ENCODE measurements at regions not wholly inside any gene's neighbourhood (a gene's known extent, or its start where the extent isn't known, plus 50 kb on each side); places are given as distances from the start of the nearest gene placed in this dataset.
"Not testable (repeated sequence)": the region's sequence is repeated elsewhere in the genome, so short reads cannot be mapped to it uniquely, and the experiment has no call there.

DNA sequence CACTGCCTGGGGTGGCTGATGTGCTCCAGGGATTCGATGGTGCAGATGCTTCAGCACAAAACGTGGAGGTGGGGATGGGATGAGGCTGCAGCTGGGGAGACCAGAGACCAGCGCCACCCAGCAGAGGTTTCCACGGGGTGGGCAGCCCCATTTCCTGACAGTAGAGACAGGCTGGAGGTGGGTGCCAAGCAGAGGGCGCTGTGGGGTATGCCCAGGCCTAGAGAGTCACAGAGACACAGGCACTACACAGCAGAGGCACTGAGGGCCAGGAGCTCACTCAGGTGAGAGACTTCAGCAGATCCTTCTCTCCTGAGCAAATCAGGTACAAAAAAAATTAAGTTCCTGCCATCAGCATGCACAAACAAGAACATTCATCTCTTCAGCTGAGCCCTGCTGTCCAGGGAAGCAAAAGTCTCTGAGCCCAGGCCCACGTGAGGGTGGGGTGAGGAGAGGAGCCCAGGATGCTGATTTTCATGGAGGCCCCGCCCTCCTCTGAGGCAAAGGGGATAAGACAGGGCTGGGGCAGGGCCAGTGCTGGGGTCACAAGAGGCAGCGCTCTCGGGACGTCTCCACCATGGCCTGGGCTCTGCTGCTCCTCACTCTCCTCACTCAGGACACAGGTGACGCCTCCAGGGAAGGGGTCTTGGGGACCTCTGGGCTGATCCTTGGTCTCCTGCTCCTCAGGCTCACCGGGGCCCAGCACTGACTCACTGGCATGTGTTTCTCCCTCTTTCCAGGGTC lies 53.1 kb downstream of the GGTLC2 start:
- H4K20me1 ChIP-seq (ENCODE audit: insufficient read depth) = no peaks in the 10 kb centered on the region
- CTCF ChIA-PET = no interaction called here
- TF ChIP-seq, protein P1, sequence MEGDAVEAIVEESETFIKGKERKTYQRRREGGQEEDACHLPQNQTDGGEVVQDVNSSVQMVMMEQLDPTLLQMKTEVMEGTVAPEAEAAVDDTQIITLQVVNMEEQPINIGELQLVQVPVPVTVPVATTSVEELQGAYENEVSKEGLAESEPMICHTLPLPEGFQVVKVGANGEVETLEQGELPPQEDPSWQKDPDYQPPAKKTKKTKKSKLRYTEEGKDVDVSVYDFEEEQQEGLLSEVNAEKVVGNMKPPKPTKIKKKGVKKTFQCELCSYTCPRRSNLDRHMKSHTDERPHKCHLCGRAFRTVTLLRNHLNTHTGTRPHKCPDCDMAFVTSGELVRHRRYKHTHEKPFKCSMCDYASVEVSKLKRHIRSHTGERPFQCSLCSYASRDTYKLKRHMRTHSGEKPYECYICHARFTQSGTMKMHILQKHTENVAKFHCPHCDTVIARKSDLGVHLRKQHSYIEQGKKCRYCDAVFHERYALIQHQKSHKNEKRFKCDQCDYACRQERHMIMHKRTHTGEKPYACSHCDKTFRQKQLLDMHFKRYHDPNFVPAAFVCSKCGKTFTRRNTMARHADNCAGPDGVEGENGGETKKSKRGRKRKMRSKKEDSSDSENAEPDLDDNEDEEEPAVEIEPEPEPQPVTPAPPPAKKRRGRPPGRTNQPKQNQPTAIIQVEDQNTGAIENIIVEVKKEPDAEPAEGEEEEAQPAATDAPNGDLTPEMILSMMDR (conservative IDR thresholded peaks at IDR 0.05) = no peak
- TF ChIP-seq EZH2 (IDR thresholded peaks at IDR 0.05; ENCODE audit: low read depth) = no peak
- no peaks in the 10 kb centered on the region for H3K79me2 ChIP-seq (ENCODE audit: low read depth)
- DNase-seq = no peak
- no peak overlapping the region for H3K4me3 ChIP-seq
- no peak overlapping the region for H3K27ac ChIP-seq
- intact Hi-C loops (cut with micrococcal nuclease; ENCODE audit: unreplicated experiment) = no loop called here
- no peak overlapping the region for H3K4me2 ChIP-seq
- H2AFZ ChIP-seq = no peak overlapping the region
- no peaks in the 10 kb centered on the region for H3K9me3 ChIP-seq (ENCODE audit: insufficient read depth, low read depth)
- H3F3A ChIP-seq (ENCODE audit: insufficient read depth, low read depth) = no peaks in the 10 kb centered on the region
- BruUV-seq (replicated peaks) = no TSS peak
- peaks cover 3% of the 10 kb centered on the region; the same call in 1 of the 2 replicates for H3K4me1 ChIP-seq (replicated peaks; ENCODE audit: insufficient read depth)
- no peaks in the 10 kb centered on the region for H3K36me3 ChIP-seq (ENCODE audit: low read depth)
- POLR2A ChIA-PET (ENCODE audit: unreplicated experiment) = no interaction called here
- H3K9me2 ChIP-seq (ENCODE audit: insufficient read depth) = no peaks in the 10 kb centered on the region
- no peaks in the 10 kb centered on the region for H3K27me3 ChIP-seq (ENCODE audit: insufficient read depth, low read depth)

DNA sequence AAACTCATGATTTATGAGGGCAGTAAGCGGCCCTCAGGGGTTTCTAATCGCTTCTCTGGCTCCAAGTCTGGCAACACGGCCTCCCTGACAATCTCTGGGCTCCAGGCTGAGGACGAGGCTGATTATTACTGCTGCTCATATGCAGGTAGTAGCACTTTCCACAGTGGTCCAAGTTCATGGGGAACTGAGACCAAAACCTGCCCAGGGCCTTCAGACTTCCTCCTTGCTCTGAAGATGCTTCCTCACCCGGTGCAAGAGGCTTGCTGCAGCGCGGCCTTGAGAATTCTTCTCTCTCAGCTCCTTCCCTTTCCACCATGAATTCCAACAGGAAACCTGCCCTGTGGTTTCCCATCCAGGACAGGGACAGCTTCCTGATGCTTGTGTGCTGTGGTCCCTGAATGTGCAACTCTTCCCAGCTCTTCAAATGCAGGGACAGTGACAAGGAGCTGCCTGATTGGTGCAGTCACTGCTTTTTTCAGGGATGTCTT lies 53.9 kb downstream of the GGTLC2 start:
- Histone ChIP-seq H3K9me2 (ENCODE audit: insufficient read depth) (no peaks in the 10 kb centered on the region), H3F3A (ENCODE audit: insufficient read depth, low read depth) (no peaks in the 10 kb centered on the region), H4K20me1 (ENCODE audit: insufficient read depth) (no peaks in the 10 kb centered on the region), H3K79me2 (ENCODE audit: low read depth) (no peaks in the 10 kb centered on the region), H3K4me1 (replicated peaks; ENCODE audit: insufficient read depth) (no peaks in the 10 kb centered on the region), H3K27me3 (ENCODE audit: insufficient read depth, low read depth) (no peaks in the 10 kb centered on the region), H3K9me3 (ENCODE audit: insufficient read depth, low read depth) (no peaks in the 10 kb centered on the region), H3K27ac (no peak overlapping the region), H3K4me2 (no peak overlapping the region), H3K4me3 (no peak overlapping the region), H3K36me3 (ENCODE audit: low read depth) (no peaks in the 10 kb centered on the region), H2AFZ (no peak overlapping the region)
- BruUV-seq (replicated peaks) = no TSS peak
- TF ChIP-seq, protein P1 (conservative IDR thresholded peaks at IDR 0.05) = no peak
- TF ChIP-seq EZH2 (IDR thresholded peaks at IDR 0.05; ENCODE audit: low read depth) = no peak
- DNase-seq = no peak
- intact Hi-C loops (cut with micrococcal nuclease; ENCODE audit: unreplicated experiment) = no loop called here
- ChIA-PET CTCF (no interaction called here), POLR2A (ENCODE audit: unreplicated experiment) (no interaction called here)

DNA sequence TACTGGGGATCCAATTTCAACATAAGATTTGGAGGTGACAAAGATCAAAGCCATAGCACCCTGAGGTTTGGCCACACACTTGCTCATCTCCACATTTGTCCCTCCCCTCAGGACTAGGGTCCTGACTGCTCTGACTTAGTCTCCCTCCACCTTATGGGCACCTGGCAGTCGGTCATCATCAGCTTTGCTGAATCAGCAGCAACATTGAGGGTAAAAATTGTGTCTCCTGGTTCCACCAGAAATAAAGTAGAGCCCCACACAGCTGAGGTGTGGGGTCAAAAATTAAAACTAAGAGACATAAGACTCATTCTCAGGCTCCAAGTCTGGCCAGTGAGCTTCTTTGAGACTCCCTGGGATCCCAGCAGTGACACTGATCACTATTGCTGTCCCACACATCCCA lies 56.2 kb downstream of the GGTLC2 start:
- H3K4me1 ChIP-seq (replicated peaks; ENCODE audit: insufficient read depth) = no peaks in the 10 kb centered on the region
- no peaks in the 10 kb centered on the region for H3F3A ChIP-seq (ENCODE audit: insufficient read depth, low read depth)
- H3K9me2 ChIP-seq (ENCODE audit: insufficient read depth) = no peaks in the 10 kb centered on the region
- no peak overlapping the region for H2AFZ ChIP-seq
- ChIA-PET CTCF (no interaction called here), POLR2A (ENCODE audit: unreplicated experiment) (no interaction called here)
- no peak for DNase-seq
- H3K79me2 ChIP-seq (ENCODE audit: low read depth) = no peaks in the 10 kb centered on the region
- no peak overlapping the region for H3K4me3 ChIP-seq
- H3K9me3 ChIP-seq (ENCODE audit: insufficient read depth, low read depth) = no peaks in the 10 kb centered on the region
- no peaks in the 10 kb centered on the region for H3K27me3 ChIP-seq (ENCODE audit: insufficient read depth, low read depth)
- intact Hi-C loops (cut with micrococcal nuclease; ENCODE audit: unreplicated experiment) = no loop called here
- H4K20me1 ChIP-seq (ENCODE audit: insufficient read depth) = no peaks in the 10 kb centered on the region
- BruUV-seq (replicated peaks) = no TSS peak
- TF ChIP-seq EZH2 (IDR thresholded peaks at IDR 0.05; ENCODE audit: low read depth) = no peak
- TF ChIP-seq, protein P1 (conservative IDR thresholded peaks at IDR 0.05) = no peak
- no peak overlapping the region for H3K4me2 ChIP-seq
- no peak overlapping the region for H3K27ac ChIP-seq
- H3K36me3 ChIP-seq (ENCODE audit: low read depth) = no peaks in the 10 kb centered on the region

DNA sequence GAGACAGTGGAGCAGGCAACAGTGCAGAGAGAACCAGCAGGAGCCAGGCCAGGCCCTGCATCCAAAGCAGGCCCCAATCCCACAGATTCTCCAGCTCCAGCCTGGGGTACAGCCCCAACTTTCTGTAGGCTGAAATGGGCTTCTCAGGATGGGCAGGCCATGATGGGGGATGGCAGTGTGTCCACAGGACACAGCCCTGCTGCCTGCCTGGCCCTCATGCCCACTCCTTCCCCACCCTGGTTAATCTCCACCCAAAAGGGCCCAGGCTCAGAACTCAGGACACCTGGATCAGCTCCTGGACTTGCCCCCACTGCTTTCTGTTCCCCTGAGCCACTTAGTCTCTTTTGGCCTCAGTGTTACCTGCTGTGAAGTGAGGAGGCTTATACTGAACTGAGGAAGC lies 57.1 kb downstream of the GGTLC2 start:
- H3K9me2 ChIP-seq (ENCODE audit: insufficient read depth); H4K20me1 ChIP-seq (ENCODE audit: insufficient read depth); H3K9me3 ChIP-seq (ENCODE audit: insufficient read depth, low read depth); H3K36me3 ChIP-seq (ENCODE audit: low read depth); H3K4me3 ChIP-seq; DNase-seq; H3F3A ChIP-seq (ENCODE audit: insufficient read depth, low read depth); BruUV-seq (replicated peaks); intact Hi-C loops (cut with micrococcal nuclease; ENCODE audit: unreplicated experiment); POLR2A ChIA-PET (ENCODE audit: unreplicated experiment); H3K79me2 ChIP-seq (ENCODE audit: low read depth); H3K27me3 ChIP-seq (ENCODE audit: insufficient read depth, low read depth); H3K4me1 ChIP-seq (replicated peaks; ENCODE audit: insufficient read depth); CTCF ChIA-PET; H2AFZ ChIP-seq; H3K27ac ChIP-seq; H3K4me2 ChIP-seq: not testable (repeated sequence)

All from PC-9 (cell line).